HL-60 (cell line): ENCODE measurements at regions not wholly inside any gene's neighbourhood (a gene's known extent, or its start where the extent isn't known, plus 50 kb on each side); places are given as distances from the start of the nearest gene placed in this dataset.

Experiments
- CTCF ChIP-seq: IDR thresholded peaks from one replicate; pipeline ENCODE4 v1.5.1; 2011; ENCODE audit warnings: low read length, control low read depth, inconsistent platforms; ENCODE audit not compliant: insufficient read depth
- GABPA ChIP-seq: IDR thresholded peaks from 2 replicates; pipeline ENCODE4 v1.6.1; 2012; ENCODE audit warnings: low read depth
- POLR2AphosphoS5 ChIP-seq: IDR thresholded peaks from 2 replicates; pipeline ENCODE4 v1.6.1; 2012; ENCODE audit warnings: low read depth
- REST ChIP-seq: IDR thresholded peaks from 2 replicates; pipeline ENCODE4 v1.6.1; 2012; ENCODE audit warnings: low read depth; ENCODE audit not compliant: insufficient replicate concordance

- TF ChIP-seq CTCF (no peak), REST (no peak), POLR2AphosphoS5 (no peak), GABPA (no peak)
Measured at GRCh38 chr4:62377700-62378099, 1177.6 kb downstream of the ADGRL3 start.
